OCI-LY3 (cell line): ENCODE measurements at regions not wholly inside any gene's neighbourhood (a gene's known extent, or its start where the extent isn't known, plus 50 kb on each side); places are given as distances from the start of the nearest gene placed in this dataset.

ENCODE experiments used
- CTCF ChIP-seq: fragments of 200-600, 300-600 bp; sonication (generic); IDR thresholded peaks from 2 replicates; pipeline ENCODE4 v1.5.1; 2014; ENCODE audit warnings: antibody characterized with exemption, low read length, low read depth
- EZH2phosphoT487 ChIP-seq: fragments of 200-600 bp; shearing (Covaris generic); IDR thresholded peaks from 2 replicates; pipeline ENCODE4 v1.6.1; 2018; ENCODE audit warnings: antibody characterized with exemption, mixed run types, low read depth

DNA sequence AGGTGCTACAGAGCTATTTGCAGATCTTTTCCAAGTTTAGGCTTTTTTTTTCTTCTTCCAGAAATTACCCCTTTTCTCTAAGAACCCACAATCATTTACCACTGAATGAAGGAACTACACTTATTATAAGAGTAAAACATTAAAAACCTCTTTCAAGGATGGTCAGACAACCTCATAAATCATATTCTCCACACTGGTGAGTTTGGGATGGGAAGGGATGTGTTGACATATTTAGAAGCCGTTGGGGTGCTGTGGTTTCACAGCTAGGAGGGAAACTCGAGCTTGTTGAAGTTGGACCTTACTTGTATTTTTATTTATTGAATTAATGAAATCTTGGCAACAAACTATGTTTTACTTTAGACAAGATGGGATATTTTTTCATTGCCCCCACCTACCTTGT is 289.4 kb upstream of the MEIS1 start:
- TF ChIP-seq CTCF: no peak
- TF ChIP-seq EZH2phosphoT487: no peak
